ENCODE measurements at regions not wholly inside any gene's neighbourhood (a gene's known extent, or its start where the extent isn't known, plus 50 kb on each side); places are given as distances from the start of the nearest gene placed in this dataset.

DNA sequence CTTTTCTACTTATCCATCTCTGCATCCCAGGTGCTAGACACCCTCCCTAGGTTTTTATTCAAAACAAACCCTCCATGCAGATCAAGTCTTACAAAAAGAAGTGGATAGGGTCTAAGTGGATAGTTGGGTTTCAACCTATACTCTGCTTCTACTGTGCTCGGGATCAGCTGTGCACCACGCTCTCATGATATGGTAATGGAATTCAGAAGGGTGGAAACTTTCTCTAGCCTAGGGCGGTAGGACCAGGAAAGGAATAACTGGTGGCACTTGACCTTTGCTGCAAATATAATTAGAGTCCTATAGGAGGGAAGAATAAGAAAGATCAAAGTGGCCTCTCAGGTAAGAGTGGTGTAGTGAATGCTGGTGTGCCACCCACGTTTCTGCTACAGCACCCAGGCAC lies 272.9 kb downstream of the GPD2 start:
- Histone ChIP-seq H3K4me2 (ENCODE audit: low read length) (no peak overlapping the region), H4K20me1 (ENCODE audit: insufficient read depth) (no peaks in the 10 kb centered on the region), H3K79me2 (replicated peaks; ENCODE audit: insufficient read depth, low read length) (no peaks in the 10 kb centered on the region), H3K27ac (ENCODE audit: low read length) (no peak overlapping the region), H3K4me3 (ENCODE audit: low read length) (no peak overlapping the region), H3K27me3 (ENCODE audit: insufficient read depth, low read depth, low read length) (no peaks in the 10 kb centered on the region), H3F3A (ENCODE audit: insufficient read depth, low read length, poor library complexity, severe bottlenecking) (no peaks in the 10 kb centered on the region), H3K9ac (ENCODE audit: low read length) (no peak overlapping the region), H3K36me3 (ENCODE audit: insufficient read depth, low read length) (no peaks in the 10 kb centered on the region), H3K9me2 (ENCODE audit: insufficient read depth, low read length) (no peaks in the 10 kb centered on the region), H2AFZ (ENCODE audit: low read depth, low read length) (no peak overlapping the region), H3K9me3 (ENCODE audit: low read length) (no peaks in the 10 kb centered on the region)
- TF ChIP-seq TAF1 (IDR thresholded peaks at IDR 0.05; ENCODE audit: low read depth), result no peak
- TF ChIP-seq EP300 (conservative IDR thresholded peaks at IDR 0.05; ENCODE audit: poor library complexity, severe bottlenecking), result no peak
- TF ChIP-seq EZH2 (IDR thresholded peaks at IDR 0.05; ENCODE audit: borderline replicate concordance, insufficient read depth, low read length, poor library complexity, severe bottlenecking), result no peak
- TF ChIP-seq POLR2AphosphoS5 (IDR thresholded peaks at IDR 0.05), result no peak
- TF ChIP-seq, protein P1, sequence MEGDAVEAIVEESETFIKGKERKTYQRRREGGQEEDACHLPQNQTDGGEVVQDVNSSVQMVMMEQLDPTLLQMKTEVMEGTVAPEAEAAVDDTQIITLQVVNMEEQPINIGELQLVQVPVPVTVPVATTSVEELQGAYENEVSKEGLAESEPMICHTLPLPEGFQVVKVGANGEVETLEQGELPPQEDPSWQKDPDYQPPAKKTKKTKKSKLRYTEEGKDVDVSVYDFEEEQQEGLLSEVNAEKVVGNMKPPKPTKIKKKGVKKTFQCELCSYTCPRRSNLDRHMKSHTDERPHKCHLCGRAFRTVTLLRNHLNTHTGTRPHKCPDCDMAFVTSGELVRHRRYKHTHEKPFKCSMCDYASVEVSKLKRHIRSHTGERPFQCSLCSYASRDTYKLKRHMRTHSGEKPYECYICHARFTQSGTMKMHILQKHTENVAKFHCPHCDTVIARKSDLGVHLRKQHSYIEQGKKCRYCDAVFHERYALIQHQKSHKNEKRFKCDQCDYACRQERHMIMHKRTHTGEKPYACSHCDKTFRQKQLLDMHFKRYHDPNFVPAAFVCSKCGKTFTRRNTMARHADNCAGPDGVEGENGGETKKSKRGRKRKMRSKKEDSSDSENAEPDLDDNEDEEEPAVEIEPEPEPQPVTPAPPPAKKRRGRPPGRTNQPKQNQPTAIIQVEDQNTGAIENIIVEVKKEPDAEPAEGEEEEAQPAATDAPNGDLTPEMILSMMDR (IDR thresholded peaks at IDR 0.05; ENCODE audit: poor library complexity, severe bottlenecking), result no peak
- TF ChIP-seq MXI1 (conservative IDR thresholded peaks at IDR 0.05; ENCODE audit: poor library complexity, severe bottlenecking), result no peak
- TF ChIP-seq, protein P2, sequence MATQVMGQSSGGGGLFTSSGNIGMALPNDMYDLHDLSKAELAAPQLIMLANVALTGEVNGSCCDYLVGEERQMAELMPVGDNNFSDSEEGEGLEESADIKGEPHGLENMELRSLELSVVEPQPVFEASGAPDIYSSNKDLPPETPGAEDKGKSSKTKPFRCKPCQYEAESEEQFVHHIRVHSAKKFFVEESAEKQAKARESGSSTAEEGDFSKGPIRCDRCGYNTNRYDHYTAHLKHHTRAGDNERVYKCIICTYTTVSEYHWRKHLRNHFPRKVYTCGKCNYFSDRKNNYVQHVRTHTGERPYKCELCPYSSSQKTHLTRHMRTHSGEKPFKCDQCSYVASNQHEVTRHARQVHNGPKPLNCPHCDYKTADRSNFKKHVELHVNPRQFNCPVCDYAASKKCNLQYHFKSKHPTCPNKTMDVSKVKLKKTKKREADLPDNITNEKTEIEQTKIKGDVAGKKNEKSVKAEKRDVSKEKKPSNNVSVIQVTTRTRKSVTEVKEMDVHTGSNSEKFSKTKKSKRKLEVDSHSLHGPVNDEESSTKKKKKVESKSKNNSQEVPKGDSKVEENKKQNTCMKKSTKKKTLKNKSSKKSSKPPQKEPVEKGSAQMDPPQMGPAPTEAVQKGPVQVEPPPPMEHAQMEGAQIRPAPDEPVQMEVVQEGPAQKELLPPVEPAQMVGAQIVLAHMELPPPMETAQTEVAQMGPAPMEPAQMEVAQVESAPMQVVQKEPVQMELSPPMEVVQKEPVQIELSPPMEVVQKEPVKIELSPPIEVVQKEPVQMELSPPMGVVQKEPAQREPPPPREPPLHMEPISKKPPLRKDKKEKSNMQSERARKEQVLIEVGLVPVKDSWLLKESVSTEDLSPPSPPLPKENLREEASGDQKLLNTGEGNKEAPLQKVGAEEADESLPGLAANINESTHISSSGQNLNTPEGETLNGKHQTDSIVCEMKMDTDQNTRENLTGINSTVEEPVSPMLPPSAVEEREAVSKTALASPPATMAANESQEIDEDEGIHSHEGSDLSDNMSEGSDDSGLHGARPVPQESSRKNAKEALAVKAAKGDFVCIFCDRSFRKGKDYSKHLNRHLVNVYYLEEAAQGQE (IDR thresholded peaks at IDR 0.05; ENCODE audit: borderline replicate concordance), result no peak
- TF ChIP-seq SMC3 (conservative IDR thresholded peaks at IDR 0.05; ENCODE audit: poor library complexity), result no peak

DNA sequence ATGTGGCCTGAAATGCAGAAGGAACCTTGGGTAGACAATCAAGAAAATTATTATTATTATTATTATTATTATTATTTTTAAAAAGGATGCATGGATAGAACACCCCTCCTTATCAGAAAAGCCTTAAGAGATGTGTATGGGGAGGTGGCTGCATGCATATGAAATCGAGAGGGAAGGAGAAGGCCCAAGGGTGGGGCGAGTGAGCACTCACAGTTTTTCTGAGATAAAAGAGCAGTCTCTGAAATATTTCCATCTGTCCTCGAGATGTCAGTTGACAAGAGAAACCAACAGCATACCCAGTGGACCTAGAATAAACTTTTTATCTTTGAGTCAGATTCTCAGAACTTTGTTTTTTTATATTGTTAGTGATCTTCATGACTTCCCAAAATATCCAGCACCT lies 282.9 kb downstream of the GPD2 start:
- no peak overlapping the region for H3K4me2 ChIP-seq (ENCODE audit: low read length)
- H3K27me3 ChIP-seq (ENCODE audit: insufficient read depth, low read depth, low read length), result no peaks in the 10 kb centered on the region

More for the DNA sequence above, 282.9 kb downstream of the GPD2 start:
- H3K4me3 ChIP-seq (ENCODE audit: low read length), result no peak overlapping the region
- H3K9ac ChIP-seq (ENCODE audit: low read length), result no peak overlapping the region
- TF ChIP-seq, protein P2 (IDR thresholded peaks at IDR 0.05; ENCODE audit: borderline replicate concordance), result no peak
- TF ChIP-seq SMC3 (conservative IDR thresholded peaks at IDR 0.05; ENCODE audit: poor library complexity) (no peak), EZH2 (IDR thresholded peaks at IDR 0.05; ENCODE audit: borderline replicate concordance, insufficient read depth, low read length, poor library complexity, severe bottlenecking) (no peak), TAF1 (IDR thresholded peaks at IDR 0.05; ENCODE audit: low read depth) (no peak), POLR2AphosphoS5 (IDR thresholded peaks at IDR 0.05) (no peak), MXI1 (conservative IDR thresholded peaks at IDR 0.05; ENCODE audit: poor library complexity, severe bottlenecking) (no peak)
- H2AFZ ChIP-seq (ENCODE audit: low read depth, low read length), result no peak overlapping the region
- H3K9me2 ChIP-seq (ENCODE audit: insufficient read depth, low read length), result no peaks in the 10 kb centered on the region
- H3K27ac ChIP-seq (ENCODE audit: low read length), result no peak overlapping the region
- H3K36me3 ChIP-seq (ENCODE audit: insufficient read depth, low read length), result no peaks in the 10 kb centered on the region
- no peaks in the 10 kb centered on the region for H3K9me3 ChIP-seq (ENCODE audit: low read length)
- no peaks in the 10 kb centered on the region for H3F3A ChIP-seq (ENCODE audit: insufficient read depth, low read length, poor library complexity, severe bottlenecking)
- no peaks in the 10 kb centered on the region for H3K79me2 ChIP-seq (replicated peaks; ENCODE audit: insufficient read depth, low read length)
- no peaks in the 10 kb centered on the region for H4K20me1 ChIP-seq (ENCODE audit: insufficient read depth)
